GM19452 (cell line): ENCODE measurements at regions not wholly inside any gene's neighbourhood (a gene's known extent, or its start where the extent isn't known, plus 50 kb on each side); places are given as distances from the start of the nearest gene placed in this dataset.
"Not testable (repeated sequence)": the region's sequence is repeated elsewhere in the genome, so short reads cannot be mapped to it uniquely, and the experiment has no call there.

Source experiments
- ATAC-seq: cut with Tn5 transposase; IDR thresholded peaks from one replicate; pipeline ENCODE4 v1.9.1; 2021; ENCODE audit not compliant: unreplicated experiment

- not testable (repeated sequence) for ATAC-seq
Measured at GRCh38 chr5:93933269-93933668, 191.9 kb upstream of the POU5F2 start.

- no peak for ATAC-seq
Measured at GRCh38 chr5:93930098-93930497, 188.7 kb upstream of the POU5F2 start.

GRCh38 chr5:93929131-93929530, 187.7 kb upstream of the POU5F2 start:
- ATAC-seq: no peak

GRCh38 chr5:93926831-93927620, 185.6 kb upstream of the POU5F2 start:
- no peak for ATAC-seq

GRCh38 chr5:93925321-93925720, 183.9 kb upstream of the POU5F2 start:
- no peak for ATAC-seq

- no peak for ATAC-seq
Measured at GRCh38 chr5:93924628-93925027, 183.2 kb upstream of the POU5F2 start.

- ATAC-seq: no peak
Measured at GRCh38 chr5:93922551-93922950, 181.2 kb upstream of the POU5F2 start.

GRCh38 chr5:93921001-93921400, 179.6 kb upstream of the POU5F2 start:
- ATAC-seq: no peak

GRCh38 chr5:93916872-93917271, 175.5 kb upstream of the POU5F2 start:
- no peak for ATAC-seq

- ATAC-seq: no peak
Measured at GRCh38 chr5:93915142-93915553, 173.7 kb upstream of the POU5F2 start.

GRCh38 chr5:93911609-93912008, 170.2 kb upstream of the POU5F2 start:
- no peak for ATAC-seq

GRCh38 chr5:93909356-93909755, 168.0 kb upstream of the POU5F2 start:
- no peak for ATAC-seq

GRCh38 chr5:93904917-93905316, 163.5 kb upstream of the POU5F2 start:
- ATAC-seq: no peak

GRCh38 chr5:93902288-93902687, 160.9 kb upstream of the POU5F2 start:
- no peak for ATAC-seq

- peak; percentile 69 for ATAC-seq
Measured at GRCh38 chr5:93899026-93899600, 157.7 kb upstream of the POU5F2 start.

GRCh38 chr5:93894601-93895354, 153.4 kb upstream of the POU5F2 start:
- no peak for ATAC-seq

- no peak for ATAC-seq
Measured at GRCh38 chr5:93893075-93893474, 151.7 kb upstream of the POU5F2 start.

- no peak for ATAC-seq
Measured at GRCh38 chr5:93892481-93892880, 151.1 kb upstream of the POU5F2 start.

GRCh38 chr5:93891491-93892480, 150.4 kb upstream of the POU5F2 start:
- no peak for ATAC-seq

GRCh38 chr5:93890657-93891056, 149.3 kb upstream of the POU5F2 start:
- ATAC-seq: no peak

- no peak for ATAC-seq
Measured at GRCh38 chr5:93887678-93888077, 146.3 kb upstream of the POU5F2 start.
